Right lung (tissue), 2 donors: ENCODE measurements at regions not wholly inside any gene's neighbourhood (a gene's known extent, or its start where the extent isn't known, plus 50 kb on each side); places are given as distances from the start of the nearest gene placed in this dataset.
A peak's percentile ranks its signal among the peaks of the same experiment; 100 is the strongest.
"Not testable (repeated sequence)": the region's sequence is repeated elsewhere in the genome, so short reads cannot be mapped to it uniquely, and the experiment has no call there.

Source experiments
- DNase-seq, 2 donors: peaks; one replicate each; pipeline ENCODE4 v3.0.0-alpha.2; 2013

- DNase-seq: no peak
Observed at GRCh38 chr4:186979961-186980745, 256.5 kb upstream of the FAT1 start.

- no peak for DNase-seq
Observed at GRCh38 chr4:186981161-186981560, 257.5 kb upstream of the FAT1 start.

- DNase-seq: no peak
Observed at GRCh38 chr4:186982160-186982559, 258.5 kb upstream of the FAT1 start.

- no peak for DNase-seq
Observed at GRCh38 chr4:186984105-186984644, 260.5 kb upstream of the FAT1 start.

- DNase-seq: no peak
Observed at GRCh38 chr4:186999686-187000085, 276.0 kb upstream of the FAT1 start.

GRCh38 chr4:187000281-187000680 lies 276.6 kb upstream of the FAT1 start:
- DNase-seq: no peak

- not testable (repeated sequence) for DNase-seq
Observed at GRCh38 chr4:187002133-187002532, 278.5 kb upstream of the FAT1 start.

- no peak for DNase-seq
Observed at GRCh38 chr4:187004628-187005027, 281.0 kb upstream of the FAT1 start.

GRCh38 chr4:187006189-187006618 lies 282.5 kb upstream of the FAT1 start:
- DNase-seq: peak; percentile 55 to 65

- no peak for DNase-seq
Observed at GRCh38 chr4:187010052-187010451, 286.4 kb upstream of the FAT1 start.

GRCh38 chr4:187016101-187016500 lies 292.4 kb upstream of the FAT1 start:
- DNase-seq: no peak

GRCh38 chr4:187017147-187017546 lies 293.5 kb upstream of the FAT1 start:
- DNase-seq: no peak

GRCh38 chr4:187019896-187020295 lies 296.2 kb upstream of the FAT1 start:
- no peak for DNase-seq

- no peak for DNase-seq
Observed at GRCh38 chr4:187020676-187021075, 297.0 kb upstream of the FAT1 start.

- no peak for DNase-seq
Observed at GRCh38 chr4:187021436-187022205, 298.0 kb upstream of the FAT1 start.

- DNase-seq: peak in 1 of 2 donors; percentile 23
Observed at GRCh38 chr4:187027272-187027671, 303.6 kb upstream of the FAT1 start.

GRCh38 chr4:187042251-187042650 lies 318.6 kb upstream of the FAT1 start:
- no peak for DNase-seq

GRCh38 chr4:187046471-187046870 lies 322.8 kb upstream of the FAT1 start:
- DNase-seq: no peak

- DNase-seq: no peak
Observed at GRCh38 chr4:187059021-187059420, 335.4 kb upstream of the FAT1 start.

GRCh38 chr4:187059895-187060294 lies 336.2 kb upstream of the FAT1 start:
- no peak for DNase-seq

- no peak for DNase-seq
Observed at GRCh38 chr4:187060551-187060950, 336.9 kb upstream of the FAT1 start.

GRCh38 chr4:187063251-187063650 lies 339.6 kb upstream of the FAT1 start:
- DNase-seq: no peak

- no peak for DNase-seq
Observed at GRCh38 chr4:187064033-187064432, 340.4 kb upstream of the FAT1 start.
